Breast epithelium (tissue), 3 donors: ENCODE measurements at regions not wholly inside any gene's neighbourhood (a gene's known extent, or its start where the extent isn't known, plus 50 kb on each side); places are given as distances from the start of the nearest gene placed in this dataset.

Experiments used
- POLR2A ChIP-seq: fragments of 450-650 bp; IDR thresholded peaks from one replicate; pipeline ENCODE4 v1.6.1; 2016; ENCODE audit warnings: antibody characterized with exemption, mild to moderate bottlenecking, moderate library complexity
- TF ChIP-seq, protein P1 (sequence below), 3 donors: fragments of 450-650 bp; IDR thresholded peaks; one replicate each; pipeline ENCODE4 v1.5.1; 2016 to 2017; ENCODE audit warnings: antibody characterized with exemption in 3 of 3, mild to moderate bottlenecking in 3 of 3, moderate library complexity in 3 of 3

GRCh38 chr5:25423271-25423670, 778.5 kb upstream of the CDH10 start:
- TF ChIP-seq, protein P1, sequence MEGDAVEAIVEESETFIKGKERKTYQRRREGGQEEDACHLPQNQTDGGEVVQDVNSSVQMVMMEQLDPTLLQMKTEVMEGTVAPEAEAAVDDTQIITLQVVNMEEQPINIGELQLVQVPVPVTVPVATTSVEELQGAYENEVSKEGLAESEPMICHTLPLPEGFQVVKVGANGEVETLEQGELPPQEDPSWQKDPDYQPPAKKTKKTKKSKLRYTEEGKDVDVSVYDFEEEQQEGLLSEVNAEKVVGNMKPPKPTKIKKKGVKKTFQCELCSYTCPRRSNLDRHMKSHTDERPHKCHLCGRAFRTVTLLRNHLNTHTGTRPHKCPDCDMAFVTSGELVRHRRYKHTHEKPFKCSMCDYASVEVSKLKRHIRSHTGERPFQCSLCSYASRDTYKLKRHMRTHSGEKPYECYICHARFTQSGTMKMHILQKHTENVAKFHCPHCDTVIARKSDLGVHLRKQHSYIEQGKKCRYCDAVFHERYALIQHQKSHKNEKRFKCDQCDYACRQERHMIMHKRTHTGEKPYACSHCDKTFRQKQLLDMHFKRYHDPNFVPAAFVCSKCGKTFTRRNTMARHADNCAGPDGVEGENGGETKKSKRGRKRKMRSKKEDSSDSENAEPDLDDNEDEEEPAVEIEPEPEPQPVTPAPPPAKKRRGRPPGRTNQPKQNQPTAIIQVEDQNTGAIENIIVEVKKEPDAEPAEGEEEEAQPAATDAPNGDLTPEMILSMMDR (IDR thresholded peaks at IDR 0.05), result no peak
- TF ChIP-seq POLR2A, result no peak
